Panc1 (cell line): ENCODE measurements at regions not wholly inside any gene's neighbourhood (a gene's known extent, or its start where the extent isn't known, plus 50 kb on each side); places are given as distances from the start of the nearest gene placed in this dataset.

Experiments
- ATAC-seq: fragments of 200-7000 bp; cut with Tn5 transposase; 2 replicates; pipeline ENCODE4 v1.9.1; 2020; ENCODE audit warnings: mild to moderate bottlenecking, moderate library complexity
- BruUV-seq: library from RNA; stranded (reverse); fragments of 400-500 nt; replicated peaks from 2 replicates; lab custom pipeline; 2021; lab: Mats Ljungman, UMichigan
- CTCF ChIA-PET: fragments of 300-600 bp; sonication (Branson Sonifier 250); formaldehyde crosslinking; loops from one replicate; lab custom pipeline; 2022; ENCODE audit warnings: antibody characterized with exemption; lab: Charles Lee
- POLR2A ChIA-PET: fragments of 300-600 bp; sonication (Branson Sonifier 250); formaldehyde crosslinking; loops from one replicate; lab custom pipeline; 2022; ENCODE audit warnings: antibody characterized with exemption; lab: Charles Lee
- DNase-seq: peaks from one replicate; pipeline ENCODE4 v3.0.0-alpha.2; 2010; ENCODE audit warnings: low read depth, low spot score
- H3K27ac ChIP-seq: 2 replicates; pipeline ENCODE4 v1.5.1; 2011; ENCODE audit warnings: mild to moderate bottlenecking, low read length, inconsistent platforms
- H3K27me3 ChIP-seq: fragments of 200-500 bp; sonication (Bioruptor generic); 2 replicates; pipeline ENCODE4 v1.6.0; 2014; ENCODE audit warnings: low read length, inconsistent platforms; ENCODE audit not compliant: control insufficient read depth, insufficient read depth
- H3K36me3 ChIP-seq: fragments of 200-500 bp; sonication (Bioruptor generic); 2 replicates; pipeline ENCODE4 v1.5.1; 2014; ENCODE audit warnings: inconsistent platforms, mild to moderate bottlenecking, low read length, moderate library complexity; ENCODE audit not compliant: control insufficient read depth, insufficient read depth
- H3K4me1 ChIP-seq: 2 replicates; pipeline ENCODE4 v1.5.1; 2011; ENCODE audit warnings: inconsistent platforms, mild to moderate bottlenecking, low read length, moderate library complexity; ENCODE audit not compliant: control insufficient read depth, insufficient read depth
- H3K4me3 ChIP-seq, 2 experiments: 2 replicates each; pipeline ENCODE4 v1.5.1; 2011 to 2012; ENCODE audit warnings: low read depth in 2 of 2, low read length in 2 of 2, mild to moderate bottlenecking in 2 of 2, inconsistent platforms in 1 of 2, moderate library complexity in 1 of 2
- H3K9me3 ChIP-seq: fragments of 200-500 bp; sonication (Bioruptor generic); 2 replicates; pipeline ENCODE4 v1.5.1; 2014; ENCODE audit warnings: low read depth, mild to moderate bottlenecking, inconsistent platforms, low read length, moderate library complexity; ENCODE audit not compliant: control insufficient read depth, insufficient read depth
- CTCF ChIP-seq: fragments of 450-650 bp; IDR thresholded peaks from 2 replicates; pipeline ENCODE4 v1.5.1; 2017; ENCODE audit warnings: mild to moderate bottlenecking
- POLR2AphosphoS5 ChIP-seq: IDR thresholded peaks from 2 replicates; pipeline ENCODE4 v1.6.1; 2012; ENCODE audit warnings: mild to moderate bottlenecking, low read depth, low read length, moderate library complexity
- REST ChIP-seq, 2 experiments: IDR thresholded peaks; 2 replicates each; pipeline ENCODE4 v1.6.1; 2011 to 2012; ENCODE audit warnings: low read depth in 2 of 2, control low read depth in 1 of 2, low read length in 1 of 2, mild to moderate bottlenecking in 1 of 2, moderate library complexity in 1 of 2; ENCODE audit not compliant: insufficient read depth in 1 of 2
- SIN3A ChIP-seq: IDR thresholded peaks from 2 replicates; pipeline ENCODE4 v1.6.1; 2012; ENCODE audit warnings: low read depth, mild to moderate bottlenecking, low read length, moderate library complexity, borderline replicate concordance; ENCODE audit not compliant: insufficient read depth
- TCF7L2 ChIP-seq: IDR thresholded peaks from 2 replicates; pipeline ENCODE4 v1.6.1; 2011; ENCODE audit warnings: mild to moderate bottlenecking, low read depth, low read length, inconsistent platforms
- in situ Hi-C: cut with HindIII; loops from 2 replicates; pipeline ENCODE4 v1.10.0; 2016; ENCODE audit warnings: low sequenced_read_pairs, low pct_unique_long_range_greater_than_20kb
- intact Hi-C: fragments of 100-400 bp; cut with micrococcal nuclease; formaldehyde crosslinking; loops from one replicate; pipeline ENCODE4 v1.10.0; 2022; ENCODE audit not compliant: unreplicated experiment

GRCh38 chr1:230516889-230517288, 90.8 kb upstream of the PGBD5 start:
- Histone ChIP-seq H3K4me1 (no peaks in the 10 kb centered on the region), H3K27ac (no peak overlapping the region), H3K9me3 (no peaks in the 10 kb centered on the region), H3K27me3 (peaks cover 5% of the 10 kb centered on the region), H3K36me3 (no peaks in the 10 kb centered on the region), H3K4me3 (no peak overlapping the region)
- ATAC-seq (no peak), DNase-seq (no peak)
- CTCF ChIA-PET: no interaction called here
- intact Hi-C loops (no loop called here), in situ Hi-C loops (no loop called here)
- no peak for TF ChIP-seq CTCF
- TF ChIP-seq REST (IDR thresholded peaks at IDR 0.05; ENCODE audit: insufficient read depth in 1 of 2, low read depth in 2 of 2, low read length in 1 of 2): no peak
- TF ChIP-seq SIN3A: no peak
- TF ChIP-seq POLR2AphosphoS5: no peak
- TF ChIP-seq TCF7L2: no peak
- POLR2A ChIA-PET: no interaction called here
- no TSS peak for BruUV-seq

GRCh38 chr1:230515451-230516145, 89.5 kb upstream of the PGBD5 start:
- H3K27ac ChIP-seq: no peak overlapping the region
- no peaks in the 10 kb centered on the region for H3K4me1 ChIP-seq
- BruUV-seq: no TSS peak
- no peak overlapping the region for H3K4me3 ChIP-seq
- TF ChIP-seq CTCF (no peak), REST (IDR thresholded peaks at IDR 0.05; ENCODE audit: insufficient read depth in 1 of 2, low read depth in 2 of 2, low read length in 1 of 2) (no peak), POLR2AphosphoS5 (no peak), TCF7L2 (no peak), SIN3A (no peak)
- peaks cover 5% of the 10 kb centered on the region for H3K27me3 ChIP-seq
- H3K36me3 ChIP-seq: no peaks in the 10 kb centered on the region
- DNase-seq (no peak), ATAC-seq (no peak)
- intact Hi-C loops: no loop called here
- ChIA-PET POLR2A (no interaction called here), CTCF (no interaction called here)
- in situ Hi-C loops: no loop called here
- H3K9me3 ChIP-seq: no peaks in the 10 kb centered on the region
